Thyroid gland (tissue), 4 donors: ENCODE measurements at regions not wholly inside any gene's neighbourhood (a gene's known extent, or its start where the extent isn't known, plus 50 kb on each side); places are given as distances from the start of the nearest gene placed in this dataset.

ENCODE experiments used
- DNase-seq, 2 donors: peaks; one replicate each; pipeline ENCODE4 v3.0.0-alpha.2; 2019
- H3K27ac ChIP-seq, 3 donors: fragments of 200-600 bp; sonication (generic); 1 replicate in 2 of 3; 2 replicates in 1 of 3; pipeline ENCODE4 v1.5.1; 2016 to 2019; ENCODE audit warnings: mild to moderate bottlenecking in 1 of 3, moderate library complexity in 1 of 3
- H3K27me3 ChIP-seq: fragments of 200-600 bp; sonication (generic); one replicate; pipeline ENCODE4 v1.5.1; 2019
- H3K36me3 ChIP-seq, 2 donors: fragments of 200-600 bp; sonication (generic); one replicate each; pipeline ENCODE4 v1.5.1; 2016 to 2019
- H3K4me1 ChIP-seq, 2 donors: fragments of 200-600 bp; sonication (generic); one replicate each; pipeline ENCODE4 v1.5.1; 2017 to 2019
- H3K4me3 ChIP-seq, 3 donors: fragments of 200-600 bp; sonication (generic); replicated peaks in 1 of 3; 1 replicate in 2 of 3; 2 replicates in 1 of 3; pipeline ENCODE4 v1.5.1; 2016; ENCODE audit warnings: mild to moderate bottlenecking in 1 of 3
- H3K9me3 ChIP-seq: fragments of 200-600 bp; sonication (generic); one replicate; pipeline ENCODE4 v1.5.1; 2017
- CTCF ChIP-seq, 6 experiments: fragments of 200-600 bp in 3 of 6; fragments of 450-650 bp in 3 of 6; sonication (generic) in 3 of 6; IDR thresholded peaks; one replicate each; pipeline ENCODE4 v1.5.1; 2016 to 2019; ENCODE audit warnings: antibody characterized with exemption in 6 of 6, mild to moderate bottlenecking in 2 of 6, inconsistent platforms in 1 of 6, moderate library complexity in 1 of 6
- POLR2A ChIP-seq, 2 donors: fragments of 450-650 bp; IDR thresholded peaks; one replicate each; pipeline ENCODE4 v1.6.1; 2017; ENCODE audit warnings: antibody characterized with exemption in 2 of 2, mild to moderate bottlenecking in 2 of 2, moderate library complexity in 1 of 2
- WGBS, 2 donors: methylation state at CpG; one replicate each; pipeline ENCODE4 v1.1.5; 2017; 5-methylcytosine and 5-hydroxymethylcytosine counted together
- intact Hi-C: fragments of 100-400 bp; cut with DNase I; formaldehyde crosslinking; loops from one replicate; pipeline ENCODE4 v1.15.1; 2023

DNA sequence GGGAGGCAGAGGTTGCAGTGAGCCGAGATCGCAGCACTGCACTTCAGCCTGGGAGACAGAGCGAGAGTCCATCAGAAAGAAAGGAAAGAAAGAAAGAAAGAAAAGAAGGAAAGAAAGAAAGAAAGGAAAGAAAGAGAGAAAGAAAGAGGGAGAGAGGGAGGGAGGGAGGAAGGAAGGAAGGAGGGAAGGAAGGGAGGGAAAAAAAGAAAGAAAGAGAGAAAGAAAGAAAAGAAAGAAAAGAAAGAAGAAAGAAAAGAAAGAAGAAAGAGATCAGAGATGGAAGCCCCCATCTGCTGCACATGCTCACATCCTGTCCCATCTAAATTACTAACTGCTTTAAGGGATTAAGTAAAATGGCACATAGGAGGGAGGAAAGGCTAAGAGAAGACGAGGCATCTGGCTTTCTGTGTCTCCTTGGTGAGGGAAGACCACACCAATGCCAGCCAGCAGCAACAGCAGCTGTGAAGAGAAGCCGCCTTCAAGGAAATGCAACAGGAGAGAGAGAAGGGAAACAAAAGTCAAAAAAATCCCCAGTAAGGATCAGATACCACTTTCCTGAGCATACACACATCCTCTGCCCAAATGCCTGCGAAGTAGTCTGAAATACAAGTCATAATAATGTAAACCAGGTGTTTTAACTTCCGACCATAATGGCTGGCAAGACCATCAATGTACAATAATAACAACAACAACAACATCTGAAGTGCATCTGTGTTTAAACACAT, 300.2 kb upstream of the JARID2 start:
- DNase-seq: no peak
- Histone ChIP-seq H3K27ac (no peak overlapping the region), H3K4me3 (no peak overlapping the region), H3K36me3 (no peaks in the 10 kb centered on the region), H3K27me3 (no peaks in the 10 kb centered on the region), H3K4me1 (no peaks in the 10 kb centered on the region), H3K9me3 (no peaks in the 10 kb centered on the region)
- intact Hi-C loops: no loop called here
- TF ChIP-seq POLR2A (IDR thresholded peaks at IDR 0.05): no peak
- TF ChIP-seq CTCF (IDR thresholded peaks at IDR 0.05): no peak
- WGBS, 2 donors: 84 to 92% methylated on average over 7 of the region's 7 CpGs

- H3K4me3 ChIP-seq: no peak overlapping the region
- H3K27ac ChIP-seq: no peak overlapping the region
- no peaks in the 10 kb centered on the region for H3K27me3 ChIP-seq
- no peaks in the 10 kb centered on the region for H3K9me3 ChIP-seq
- no peaks in the 10 kb centered on the region for H3K36me3 ChIP-seq
- intact Hi-C loops: no loop called here
- no peaks in the 10 kb centered on the region for H3K4me1 ChIP-seq
- DNase-seq: no peak
- TF ChIP-seq POLR2A (IDR thresholded peaks at IDR 0.05) (no peak), CTCF (IDR thresholded peaks at IDR 0.05) (no peak)
- 91 to 94% methylated on average over 4 of the region's 4 CpGs for WGBS, 2 donors
Measured at GRCh38 chr6:14946753-14947152, 299.1 kb upstream of the JARID2 start.

DNA sequence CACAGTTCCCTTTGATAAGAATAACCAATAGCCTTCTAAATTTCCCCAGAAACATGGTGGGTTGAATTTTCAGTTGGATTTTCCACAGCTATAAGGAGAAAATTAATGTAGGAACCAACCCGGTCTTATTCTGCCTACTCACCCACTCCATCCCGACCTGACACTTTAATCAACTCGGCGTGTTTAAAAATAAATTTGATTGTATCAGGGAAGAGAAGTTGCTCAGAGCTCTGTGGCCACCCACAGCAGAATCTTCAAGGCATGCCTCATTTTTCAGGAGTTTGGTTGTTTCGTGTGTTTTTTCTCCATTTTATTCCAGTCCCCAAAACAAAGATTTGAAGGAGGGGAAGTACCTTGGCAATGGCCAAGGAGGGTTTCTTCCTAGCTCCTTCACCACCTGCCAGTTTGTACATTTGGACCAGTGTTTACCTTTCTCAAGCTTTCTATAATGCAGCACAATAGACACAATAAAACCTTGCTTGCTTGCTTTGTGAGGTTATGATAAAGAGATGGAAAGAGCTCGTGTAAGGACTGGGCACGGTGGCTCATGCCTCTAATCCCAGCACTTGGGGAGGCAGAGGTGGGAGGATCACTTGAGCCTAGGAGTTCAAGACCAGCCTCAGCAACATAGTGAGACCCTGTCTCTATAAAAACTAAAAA, 297.2 kb upstream of the JARID2 start:
- TF ChIP-seq CTCF (IDR thresholded peaks at IDR 0.05) (no peak), POLR2A (IDR thresholded peaks at IDR 0.05) (no peak)

GRCh38 chr6:14950103-14950969, 295.5 kb upstream of the JARID2 start:
- 93 to 97% methylated on average over 4 of the region's 4 CpGs for WGBS, 2 donors
- DNase-seq: no peak
- Histone ChIP-seq H3K36me3 (no peaks in the 10 kb centered on the region), H3K4me3 (no peak overlapping the region), H3K9me3 (no peaks in the 10 kb centered on the region), H3K4me1 (no peaks in the 10 kb centered on the region), H3K27me3 (no peaks in the 10 kb centered on the region), H3K27ac (no peak overlapping the region)
- intact Hi-C loops: no loop called here
- no peak for TF ChIP-seq CTCF (IDR thresholded peaks at IDR 0.05)

More for the DNA sequence above, 297.2 kb upstream of the JARID2 start:
- H3K4me1 ChIP-seq: no peaks in the 10 kb centered on the region
- H3K27ac ChIP-seq: no peak overlapping the region
- no peak overlapping the region for H3K4me3 ChIP-seq
- no peaks in the 10 kb centered on the region for H3K36me3 ChIP-seq
- no peaks in the 10 kb centered on the region for H3K27me3 ChIP-seq
- intact Hi-C loops: no loop called here
- no peaks in the 10 kb centered on the region for H3K9me3 ChIP-seq
- no peak for DNase-seq
- 89% methylated on average over 7 of the region's 7 CpGs for WGBS, 2 donors

- no peaks in the 10 kb centered on the region for H3K36me3 ChIP-seq
- 72 to 97% methylated on average over 2 of the region's 2 CpGs for WGBS, 2 donors
- TF ChIP-seq POLR2A (IDR thresholded peaks at IDR 0.05) (no peak), CTCF (IDR thresholded peaks at IDR 0.05) (no peak)
- no peak overlapping the region for H3K4me3 ChIP-seq
- no peaks in the 10 kb centered on the region for H3K4me1 ChIP-seq
- H3K27ac ChIP-seq: no peak overlapping the region
- H3K9me3 ChIP-seq: no peaks in the 10 kb centered on the region
- DNase-seq: no peak
- intact Hi-C loops: no loop called here
- no peaks in the 10 kb centered on the region for H3K27me3 ChIP-seq
Measured at GRCh38 chr6:14950970-14951276, 294.9 kb upstream of the JARID2 start.
